Thyroid gland (tissue), 4 donors: ENCODE measurements at regions not wholly inside any gene's neighbourhood (a gene's known extent, or its start where the extent isn't known, plus 50 kb on each side); places are given as distances from the start of the nearest gene placed in this dataset.
"Not testable (repeated sequence)": the region's sequence is repeated elsewhere in the genome, so short reads cannot be mapped to it uniquely, and the experiment has no call there.

Source experiments
- DNase-seq, 2 donors: peaks; one replicate each; pipeline ENCODE4 v3.0.0-alpha.2; 2019
- H3K27ac ChIP-seq, 3 donors: fragments of 200-600 bp; sonication (generic); 1 replicate in 2 of 3; 2 replicates in 1 of 3; pipeline ENCODE4 v1.5.1; 2016 to 2019; ENCODE audit warnings: mild to moderate bottlenecking in 1 of 3, moderate library complexity in 1 of 3
- H3K27me3 ChIP-seq: fragments of 200-600 bp; sonication (generic); one replicate; pipeline ENCODE4 v1.5.1; 2019
- H3K36me3 ChIP-seq, 2 donors: fragments of 200-600 bp; sonication (generic); one replicate each; pipeline ENCODE4 v1.5.1; 2016 to 2019
- H3K4me1 ChIP-seq, 2 donors: fragments of 200-600 bp; sonication (generic); one replicate each; pipeline ENCODE4 v1.5.1; 2017 to 2019
- H3K4me3 ChIP-seq, 3 donors: fragments of 200-600 bp; sonication (generic); replicated peaks in 1 of 3; 1 replicate in 2 of 3; 2 replicates in 1 of 3; pipeline ENCODE4 v1.5.1; 2016; ENCODE audit warnings: mild to moderate bottlenecking in 1 of 3
- H3K9me3 ChIP-seq: fragments of 200-600 bp; sonication (generic); one replicate; pipeline ENCODE4 v1.5.1; 2017
- CTCF ChIP-seq, 6 experiments: fragments of 200-600 bp in 3 of 6; fragments of 450-650 bp in 3 of 6; sonication (generic) in 3 of 6; IDR thresholded peaks; one replicate each; pipeline ENCODE4 v1.5.1; 2016 to 2019; ENCODE audit warnings: antibody characterized with exemption in 6 of 6, mild to moderate bottlenecking in 2 of 6, inconsistent platforms in 1 of 6, moderate library complexity in 1 of 6
- POLR2A ChIP-seq, 2 donors: fragments of 450-650 bp; IDR thresholded peaks; one replicate each; pipeline ENCODE4 v1.6.1; 2017; ENCODE audit warnings: antibody characterized with exemption in 2 of 2, mild to moderate bottlenecking in 2 of 2, moderate library complexity in 1 of 2
- WGBS, 2 donors: methylation state at CpG; one replicate each; pipeline ENCODE4 v1.1.5; 2017; 5-methylcytosine and 5-hydroxymethylcytosine counted together
- intact Hi-C: fragments of 100-400 bp; cut with DNase I; formaldehyde crosslinking; loops from one replicate; pipeline ENCODE4 v1.15.1; 2023

GRCh38 chr13:42490676-42491075, 83.3 kb upstream of the TNFSF11 start:
- Histone ChIP-seq H3K36me3 (no peaks in the 10 kb centered on the region), H3K27me3 (no peaks in the 10 kb centered on the region), H3K9me3 (no peaks in the 10 kb centered on the region), H3K4me1 (no peaks in the 10 kb centered on the region), H3K27ac (no peak overlapping the region), H3K4me3 (no peak overlapping the region)
- DNase-seq: no peak
- WGBS, 2 donors: 69 to 91% methylated on average over 3 to 4 of the region's 5 CpGs
- TF ChIP-seq CTCF (IDR thresholded peaks at IDR 0.05): no peak
- no peak for TF ChIP-seq POLR2A (IDR thresholded peaks at IDR 0.05)
- intact Hi-C loops: no loop called here

GRCh38 chr13:42492372-42492920, 81.5 kb upstream of the TNFSF11 start:
- no peaks in the 10 kb centered on the region for H3K9me3 ChIP-seq
- no peaks in the 10 kb centered on the region for H3K4me1 ChIP-seq
- WGBS, 2 donors: 78 to 89% methylated on average over 4 of the region's 4 CpGs
- TF ChIP-seq POLR2A (IDR thresholded peaks at IDR 0.05) (no peak), CTCF (IDR thresholded peaks at IDR 0.05) (no peak)
- no peak overlapping the region for H3K27ac ChIP-seq
- no peak for DNase-seq
- H3K36me3 ChIP-seq: no peaks in the 10 kb centered on the region
- no peak overlapping the region for H3K4me3 ChIP-seq
- intact Hi-C loops: no loop called here
- no peaks in the 10 kb centered on the region for H3K27me3 ChIP-seq

GRCh38 chr13:42494157-42494556, 79.8 kb upstream of the TNFSF11 start:
- no peak overlapping the region for H3K4me3 ChIP-seq
- DNase-seq: no peak
- no peaks in the 10 kb centered on the region for H3K9me3 ChIP-seq
- H3K27ac ChIP-seq: no peak overlapping the region
- intact Hi-C loops: no loop called here
- TF ChIP-seq POLR2A (IDR thresholded peaks at IDR 0.05) (no peak), CTCF (IDR thresholded peaks at IDR 0.05) (no peak)
- H3K36me3 ChIP-seq: no peaks in the 10 kb centered on the region
- no peaks in the 10 kb centered on the region for H3K4me1 ChIP-seq
- H3K27me3 ChIP-seq: no peaks in the 10 kb centered on the region
- 79 to 80% methylated on average over 3 of the region's 3 CpGs for WGBS, 2 donors

GRCh38 chr13:42495255-42495654, 78.7 kb upstream of the TNFSF11 start:
- TF ChIP-seq POLR2A (IDR thresholded peaks at IDR 0.05): no peak
- TF ChIP-seq CTCF (IDR thresholded peaks at IDR 0.05): no peak
- intact Hi-C loops: no loop called here
- Histone ChIP-seq H3K4me1 (no peaks in the 10 kb centered on the region), H3K27me3 (no peaks in the 10 kb centered on the region), H3K4me3 (no peak overlapping the region), H3K27ac (no peak overlapping the region), H3K9me3 (no peaks in the 10 kb centered on the region), H3K36me3 (no peaks in the 10 kb centered on the region)
- no peak for DNase-seq

GRCh38 chr13:42495751-42496150, 78.2 kb upstream of the TNFSF11 start:
- H3K4me1 ChIP-seq: no peaks in the 10 kb centered on the region
- TF ChIP-seq POLR2A (IDR thresholded peaks at IDR 0.05): no peak
- TF ChIP-seq CTCF (IDR thresholded peaks at IDR 0.05): no peak
- H3K9me3 ChIP-seq: no peaks in the 10 kb centered on the region
- no peak overlapping the region for H3K4me3 ChIP-seq
- no peaks in the 10 kb centered on the region for H3K36me3 ChIP-seq
- DNase-seq: no peak
- no peaks in the 10 kb centered on the region for H3K27me3 ChIP-seq
- 80 to 86% methylated on average over 7 of the region's 7 CpGs for WGBS, 2 donors
- intact Hi-C loops: no loop called here
- H3K27ac ChIP-seq: no peak overlapping the region

- H3K4me1 ChIP-seq, H3K4me3 ChIP-seq, H3K36me3 ChIP-seq, H3K27me3 ChIP-seq, DNase-seq, intact Hi-C loops, H3K9me3 ChIP-seq, H3K27ac ChIP-seq: not testable (repeated sequence)
- 84 to 90% methylated on average over 10 of the region's 10 CpGs for WGBS, 2 donors
Observed at GRCh38 chr13:42496926-42497554, 76.9 kb upstream of the TNFSF11 start.
